Pancreas (tissue), 10 donors: ENCODE measurements at regions not wholly inside any gene's neighbourhood (a gene's known extent, or its start where the extent isn't known, plus 50 kb on each side); places are given as distances from the start of the nearest gene placed in this dataset.

ENCODE experiments used
- ATAC-seq, 4 donors: fragments of 200-7000 bp; cut with Tn5 transposase; one replicate each; pipeline versions ENCODE4 v1.8.0 to v1.9.1; 2020; ENCODE audit warnings: mild to moderate bottlenecking in 4 of 4, moderate library complexity in 4 of 4
- DNase-seq, 6 donors: peaks; one replicate each; pipeline ENCODE4 v3.0.0-alpha.2; 2020
- FAIRE-seq: peaks from 2 replicates; lab custom pipeline; 2012; peaks lifted over from hg19 to GRCh38; lab: Jason Lieb, UNC
- H3K27ac ChIP-seq, 4 donors: fragments of 200-600 bp; sonication (generic); 1 replicate in 3 of 4; 2 replicates in 1 of 4; pipeline versions ENCODE4 v1.5.0 to v1.8.0; 2020
- H3K27me3 ChIP-seq, 4 donors: fragments of 200-600 bp; one replicate each; pipeline ENCODE4 v1.8.0; 2021
- H3K36me3 ChIP-seq, 3 donors: fragments of 200-600 bp; sonication (generic) in 1 of 3; one replicate each; pipeline versions ENCODE4 v1.5.0 to v1.8.0; 2020 to 2021
- H3K4me1 ChIP-seq, 3 donors: fragments of 200-600 bp; one replicate each; pipeline ENCODE4 v1.8.0; 2021
- H3K4me3 ChIP-seq, 4 donors: fragments of 200-600 bp; sonication (generic) in 2 of 4; one replicate each; pipeline versions ENCODE4 v1.5.0 to v1.8.0; 2020 to 2021
- H3K9me3 ChIP-seq, 4 donors: fragments of 200-600 bp; one replicate each; pipeline ENCODE4 v1.8.0; 2021
- CTCF ChIP-seq, 4 donors: fragments of 200-600 bp; sonication (generic) in 3 of 4; IDR thresholded peaks; one replicate each; pipeline versions ENCODE4 v1.5.0 to v1.8.0; 2021; ENCODE audit warnings: antibody characterized with exemption in 4 of 4
- WGBS, 2 donors: extraction: QIAGEN DNeasy Blood & Tissue Kit; methylation state at CpG; one replicate each; pipeline ENCODE4 v1.1.7; 2013; 5-methylcytosine and 5-hydroxymethylcytosine counted together
- intact Hi-C, 3 donors: fragments of 100-400 bp; cut with DNase I; formaldehyde crosslinking; loops; one replicate each; pipeline versions ENCODE4 v1.11.1 to v1.14.2; 2022
- donor health status: healthy with polysubstance abuse.
- donor health status: DM: no; HTN: no; CAD: no; lungs with moderate emphysema.
- donor health status: DM: no; HTN: no; CAD: no.
- donor health status: control.
- donor health status: control.
- donor health status: Bipolar disorder and iron deficiency.
- donor health status: DM: yes; HTN: yes; CAD: no.
- donor health status: DM: no; HTN: no; CAD: no.
- donor health status: DM: no; HTN: no; CAD: no.
- donor health status: DM: yes; HTN: yes; CAD: no.

- 47 to 58% methylated on average over 2 of the region's 2 CpGs for WGBS, 2 donors
Observed at GRCh38 chr2:184528119-184528518, 70.2 kb upstream of the ZNF804A start.

GRCh38 chr2:184530239-184530638 is 68.1 kb upstream of the ZNF804A start:
- Histone ChIP-seq H3K27me3 (no peaks in the 10 kb centered on the region), H3K4me3 (no peak overlapping the region), H3K9me3 (no peaks in the 10 kb centered on the region), H3K27ac (no peak overlapping the region), H3K4me1 (no peaks in the 10 kb centered on the region), H3K36me3 (no peaks in the 10 kb centered on the region)
- ATAC-seq (no peak), DNase-seq (peak in 2 of 6 donors; percentile 30 to 39), FAIRE-seq (no peak)
- WGBS, 2 donors: 81 to 86% methylated on average over 7 of the region's 7 CpGs
- no peak for TF ChIP-seq CTCF (IDR thresholded peaks at IDR 0.05)
- intact Hi-C loops: no loop called here

More at GRCh38 chr2:184528119-184528518, 70.2 kb upstream of the ZNF804A start:
- DNase-seq (no peak), ATAC-seq (no peak), FAIRE-seq (no peak)
- TF ChIP-seq CTCF (IDR thresholded peaks at IDR 0.05): no peak
- Histone ChIP-seq H3K27ac (no peak overlapping the region), H3K4me1 (no peaks in the 10 kb centered on the region), H3K36me3 (no peaks in the 10 kb centered on the region), H3K4me3 (no peak overlapping the region), H3K27me3 (no peaks in the 10 kb centered on the region), H3K9me3 (no peaks in the 10 kb centered on the region)
- intact Hi-C loops: no loop called here

GRCh38 chr2:184530959-184531358 is 67.4 kb upstream of the ZNF804A start:
- H3K9me3 ChIP-seq: no peaks in the 10 kb centered on the region
- H3K4me3 ChIP-seq: no peak overlapping the region
- intact Hi-C loops: no loop called here
- FAIRE-seq (no peak), ATAC-seq (no peak), DNase-seq (peak in 1 of 6 donors; percentile 17)
- no peaks in the 10 kb centered on the region for H3K36me3 ChIP-seq
- no peaks in the 10 kb centered on the region for H3K4me1 ChIP-seq
- WGBS, 2 donors: 86 to 95% methylated on average over 6 of the region's 6 CpGs
- H3K27ac ChIP-seq: no peak overlapping the region
- H3K27me3 ChIP-seq: no peaks in the 10 kb centered on the region
- TF ChIP-seq CTCF (IDR thresholded peaks at IDR 0.05): no peak

GRCh38 chr2:184532551-184532950 is 65.8 kb upstream of the ZNF804A start:
- no peak for TF ChIP-seq CTCF (IDR thresholded peaks at IDR 0.05)
- no peak for DNase-seq
- intact Hi-C loops: no loop called here
- no peak overlapping the region for H3K4me3 ChIP-seq
- no peaks in the 10 kb centered on the region for H3K36me3 ChIP-seq
- no peak for FAIRE-seq
- H3K27me3 ChIP-seq: no peaks in the 10 kb centered on the region
- H3K9me3 ChIP-seq: no peaks in the 10 kb centered on the region
- H3K4me1 ChIP-seq: no peaks in the 10 kb centered on the region
- no peak overlapping the region for H3K27ac ChIP-seq
- ATAC-seq: no peak

- Histone ChIP-seq H3K4me1 (no peaks in the 10 kb centered on the region), H3K27me3 (no peaks in the 10 kb centered on the region), H3K4me3 (no peak overlapping the region), H3K36me3 (no peaks in the 10 kb centered on the region), H3K9me3 (no peaks in the 10 kb centered on the region), H3K27ac (no peak overlapping the region)
- 64 to 77% methylated on average over 3 of the region's 3 CpGs for WGBS, 2 donors
- intact Hi-C loops: no loop called here
- ATAC-seq (no peak), FAIRE-seq (no peak), DNase-seq (no peak)
- TF ChIP-seq CTCF (IDR thresholded peaks at IDR 0.05): no peak
Observed at GRCh38 chr2:184534986-184535385, 63.3 kb upstream of the ZNF804A start.
